Spleen (tissue), 7 donors: ENCODE measurements at regions not wholly inside any gene's neighbourhood (a gene's known extent, or its start where the extent isn't known, plus 50 kb on each side); places are given as distances from the start of the nearest gene placed in this dataset.

ENCODE experiments used
- CTCF ChIP-seq, 11 experiments: fragments of 200-600 bp in 7 of 11; fragments of 450-650 bp in 4 of 11; sonication (generic) in 4 of 11; IDR thresholded peaks in 8 of 11; conservative IDR thresholded peaks in 3 of 11; 1 replicate in 7 of 11; 2 replicates in 4 of 11; pipeline versions ENCODE4 v1.4.0 to v1.8.0; 2016 to 2021; ENCODE audit warnings: antibody characterized with exemption in 11 of 11, inconsistent platforms in 4 of 11, mild to moderate bottlenecking in 1 of 11
- POLR2AphosphoS5 ChIP-seq, 3 donors: sonication (generic); formaldehyde crosslinking; IDR thresholded peaks; one replicate each; pipeline ENCODE4 v1.5.1; 2017; ENCODE audit warnings: antibody characterized with exemption in 3 of 3
- donor health status: DM: no; HTN: no; CAD: no; lungs with moderate emphysema.
- donor health status: DM: no; HTN: no; CAD: no.
- donor health status: DM: no; HTN: no; CAD: no.

GRCh38 chr13:53719281-53719680 lies 690.7 kb downstream of the OLFM4 start:
- no peak for TF ChIP-seq CTCF (IDR thresholded peaks at IDR 0.05 in 8 of 11, conservative IDR thresholded peaks at IDR 0.05 in 3 of 11)
- no peak for TF ChIP-seq POLR2AphosphoS5 (IDR thresholded peaks at IDR 0.05)
